Hematopoietic multipotent progenitor cell treated with erythropoietin and hydrocortisone succinate and interleukin-3 and kit ligand, for 6 days (in vitro differentiated cells): ENCODE measurements at regions not wholly inside any gene's neighbourhood (a gene's known extent, or its start where the extent isn't known, plus 50 kb on each side); places are given as distances from the start of the nearest gene placed in this dataset.
"Not testable (repeated sequence)": the region's sequence is repeated elsewhere in the genome, so short reads cannot be mapped to it uniquely, and the experiment has no call there.

ENCODE experiments used
- DNase-seq: peaks from one replicate; pipeline ENCODE4 v3.0.0-alpha.2; 2015

DNA sequence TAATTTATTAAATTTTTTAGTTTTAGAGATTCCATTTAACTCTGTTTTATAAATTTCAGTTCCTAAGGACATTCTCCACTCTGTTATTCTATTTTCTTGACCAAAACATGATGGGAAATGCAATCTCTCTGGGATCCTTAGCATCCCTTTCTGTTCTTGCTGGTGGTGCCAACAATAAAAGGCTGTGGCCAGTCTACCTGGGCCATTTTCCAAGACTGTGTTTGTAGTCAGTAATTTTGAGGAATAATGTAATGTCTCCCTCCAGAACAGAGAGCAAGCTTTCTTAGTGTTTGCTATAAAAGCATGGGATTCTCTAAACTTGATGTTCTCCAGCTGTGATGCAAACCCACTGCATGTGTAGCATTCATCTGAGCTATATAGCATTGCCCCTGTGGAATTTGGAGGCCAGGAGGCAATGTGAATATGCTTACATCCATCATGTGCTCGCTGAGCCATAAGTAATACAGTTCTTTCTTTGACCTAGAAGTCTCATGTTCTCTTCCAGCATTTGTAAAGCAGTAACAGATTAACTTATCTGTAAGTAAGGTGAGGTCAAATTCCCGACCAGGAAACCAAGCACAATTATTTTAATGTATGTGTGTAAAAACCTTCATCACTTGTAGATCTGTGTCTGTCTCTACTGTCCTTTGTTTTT, 211.5 kb upstream of the TAS2R1 start:
- no peak for DNase-seq

DNA sequence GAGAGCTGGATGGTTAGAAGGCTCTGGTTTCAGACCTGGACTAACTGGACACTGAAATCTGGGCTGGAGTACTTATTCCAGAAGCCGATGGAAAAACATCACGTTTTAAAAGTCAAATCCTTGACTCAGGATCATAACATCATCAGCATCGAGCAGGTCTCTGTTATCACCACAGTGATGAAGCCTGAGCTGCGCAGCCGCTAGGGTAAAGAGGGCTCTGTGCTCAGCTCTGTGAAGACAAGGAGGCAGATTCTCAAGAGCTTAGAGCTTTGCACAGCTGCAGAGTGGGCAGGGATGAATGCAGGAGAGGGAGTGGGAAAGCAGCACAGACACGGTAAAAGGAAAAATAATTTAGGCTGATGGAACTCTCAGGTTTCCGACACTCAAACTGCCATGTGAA, 208.8 kb upstream of the TAS2R1 start:
- DNase-seq: no peak

DNA sequence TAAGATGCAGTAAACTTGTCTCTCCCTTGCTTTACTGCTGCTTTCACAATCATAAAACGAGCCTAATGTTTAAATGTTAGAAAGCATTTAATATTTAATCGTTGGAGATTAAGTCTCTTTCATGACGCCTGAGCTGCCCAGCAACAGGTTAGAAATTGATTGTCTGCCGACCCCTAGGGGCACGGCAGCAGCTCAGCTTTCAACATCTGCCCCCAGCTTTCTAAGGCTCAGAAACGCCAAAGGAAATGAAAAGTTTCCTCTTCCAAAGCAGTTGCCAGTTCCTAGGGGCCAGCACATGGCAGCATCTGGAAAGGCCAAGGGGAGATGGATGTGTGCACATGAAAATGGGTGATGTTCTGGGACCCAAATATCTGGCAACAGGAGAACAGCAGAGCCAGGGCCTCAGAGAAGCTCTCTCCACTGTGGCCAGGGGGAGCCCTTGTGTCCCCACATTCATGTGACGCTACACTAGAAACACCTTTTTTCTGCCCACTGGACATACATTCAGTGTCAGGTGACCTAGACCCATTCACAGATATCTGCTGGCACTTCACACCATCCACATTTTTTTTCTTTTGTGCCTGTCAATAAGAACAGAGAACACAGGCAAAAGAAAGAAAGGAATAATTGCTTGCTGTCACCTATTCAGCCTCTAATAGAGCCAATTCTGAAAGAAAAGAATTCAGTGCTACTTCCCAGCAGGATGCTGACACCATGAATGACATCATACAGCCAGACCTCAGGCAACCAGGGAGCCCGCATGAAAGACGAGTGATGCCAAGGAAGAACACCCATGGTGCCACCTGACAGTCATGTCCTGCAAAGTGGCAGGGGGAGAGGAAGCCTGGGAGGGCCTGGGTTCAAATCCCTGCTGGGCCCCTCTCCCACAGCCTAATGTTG, 205.0 kb upstream of the TAS2R1 start:
- no peak for DNase-seq

DNA sequence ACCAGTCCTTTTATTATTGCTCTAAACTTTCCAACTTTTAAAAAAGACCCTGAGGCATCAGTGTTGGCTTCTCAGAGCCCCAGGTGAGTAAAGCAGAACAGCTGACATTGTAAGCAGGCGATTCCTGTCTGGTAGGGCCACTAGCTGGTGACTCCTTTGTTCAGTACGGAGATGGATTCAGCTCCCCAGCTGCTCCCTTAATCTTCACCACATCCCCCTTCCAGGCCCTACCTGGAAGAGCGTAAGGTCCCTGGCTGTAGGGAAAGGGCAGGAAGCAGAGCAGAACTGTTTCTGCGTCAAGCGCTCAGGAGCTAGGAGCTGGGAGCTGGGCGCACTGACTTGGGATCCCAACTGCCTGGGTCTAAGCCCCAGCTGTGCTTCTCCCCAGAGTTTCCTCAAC, 203.7 kb upstream of the TAS2R1 start:
- DNase-seq: no peak

- DNase-seq: no peak
Measured at GRCh38 chr5:9832921-9833320, 202.8 kb upstream of the TAS2R1 start.

GRCh38 chr5:9831823-9832222, 201.7 kb upstream of the TAS2R1 start:
- DNase-seq: no peak

DNA sequence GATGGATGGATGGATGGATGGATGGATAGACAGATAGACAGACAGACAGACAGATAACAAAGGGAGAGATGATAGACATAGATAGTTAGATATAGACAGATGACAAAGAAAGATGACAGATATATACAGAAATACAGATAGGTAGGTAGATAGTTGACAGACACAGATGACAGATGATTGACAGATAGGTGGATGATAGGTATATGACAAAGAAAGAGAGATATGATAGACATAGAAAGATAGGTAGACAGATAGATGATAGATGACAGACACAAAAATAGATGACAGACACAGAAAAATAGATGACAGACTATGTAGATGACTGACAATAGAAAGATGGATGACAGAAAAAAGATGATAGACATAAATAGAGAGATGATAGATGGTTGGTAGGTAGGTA, 200.0 kb upstream of the TAS2R1 start:
- DNase-seq: no peak

DNA sequence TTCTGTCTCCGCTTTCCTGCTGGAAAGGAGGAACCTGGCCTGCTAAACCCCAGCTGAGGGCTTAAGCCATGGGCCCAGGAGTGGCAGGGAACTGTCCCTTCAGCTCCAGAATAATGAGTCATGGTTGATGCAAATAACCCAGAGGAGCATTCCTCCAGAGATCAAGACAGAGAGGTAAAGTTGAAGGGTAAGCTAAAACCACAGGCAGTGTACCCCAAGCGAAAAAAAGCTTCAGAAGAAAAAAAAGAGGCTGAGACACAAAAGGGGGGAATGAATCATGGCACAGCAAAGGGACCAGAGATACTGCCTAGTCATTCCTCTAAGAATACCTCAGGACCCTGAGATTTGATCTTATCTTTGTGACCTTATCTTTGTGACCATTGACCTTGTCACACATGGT, 199.5 kb upstream of the TAS2R1 start:
- no peak for DNase-seq

DNA sequence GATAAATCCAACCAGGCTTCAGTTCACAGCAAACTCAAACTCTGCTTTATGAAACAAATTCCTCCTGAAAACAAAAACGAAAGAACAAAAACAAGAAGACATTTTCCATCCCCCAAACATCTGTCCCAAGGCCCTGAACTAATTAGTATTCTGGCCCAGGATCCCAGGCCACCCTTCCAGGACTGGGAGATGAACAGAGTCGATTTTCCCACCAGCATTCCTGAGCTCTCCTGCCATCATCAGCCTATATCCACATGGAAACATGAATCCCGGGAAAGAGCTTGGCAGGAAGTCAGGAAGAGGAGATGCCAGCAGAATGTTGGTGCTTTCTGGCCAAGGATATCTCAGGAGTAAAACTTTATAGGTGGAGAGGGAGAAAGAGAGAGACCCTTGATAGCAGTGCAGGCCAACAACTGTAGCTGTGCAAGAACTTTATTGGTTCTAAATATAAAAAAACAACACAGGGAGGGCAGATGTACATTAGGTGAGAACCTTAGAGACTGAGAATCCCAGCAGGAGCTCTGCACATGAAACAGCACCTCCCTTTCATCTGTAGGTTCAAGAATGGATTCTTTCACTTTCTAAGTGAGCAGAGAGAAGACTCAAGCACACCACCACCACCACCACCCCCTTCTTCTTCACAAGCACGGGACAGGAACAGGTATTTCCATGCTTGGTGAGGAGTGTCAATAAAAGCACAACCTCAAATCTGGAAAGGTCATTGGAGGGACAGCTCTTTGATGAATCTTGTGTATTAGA, 190.7 kb upstream of the TAS2R1 start:
- no peak for DNase-seq

GRCh38 chr5:9818340-9818845, 188.2 kb upstream of the TAS2R1 start:
- DNase-seq: no peak

DNA sequence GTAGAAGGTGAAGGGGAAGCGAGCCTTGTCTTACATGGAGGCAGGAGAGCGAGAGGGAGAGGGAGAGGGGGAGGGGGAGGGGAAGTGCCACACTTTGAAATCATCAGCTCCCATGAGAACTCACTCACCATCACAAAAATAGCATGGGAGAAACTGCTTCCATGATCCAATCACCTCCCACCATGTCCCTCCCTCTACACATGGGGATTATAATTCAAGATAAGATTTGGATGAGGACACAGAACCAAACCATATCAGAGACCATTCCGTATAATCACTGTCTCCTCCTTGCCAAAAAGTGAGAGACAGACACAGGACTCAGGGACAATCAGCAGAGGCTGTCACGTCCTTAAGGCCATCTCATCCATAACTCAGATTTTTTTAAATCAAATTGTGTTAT, 187.7 kb upstream of the TAS2R1 start:
- no peak for DNase-seq

GRCh38 chr5:9815051-9815450, 184.9 kb upstream of the TAS2R1 start:
- no peak for DNase-seq

GRCh38 chr5:9813305-9813704, 183.2 kb upstream of the TAS2R1 start:
- DNase-seq: no peak

DNA sequence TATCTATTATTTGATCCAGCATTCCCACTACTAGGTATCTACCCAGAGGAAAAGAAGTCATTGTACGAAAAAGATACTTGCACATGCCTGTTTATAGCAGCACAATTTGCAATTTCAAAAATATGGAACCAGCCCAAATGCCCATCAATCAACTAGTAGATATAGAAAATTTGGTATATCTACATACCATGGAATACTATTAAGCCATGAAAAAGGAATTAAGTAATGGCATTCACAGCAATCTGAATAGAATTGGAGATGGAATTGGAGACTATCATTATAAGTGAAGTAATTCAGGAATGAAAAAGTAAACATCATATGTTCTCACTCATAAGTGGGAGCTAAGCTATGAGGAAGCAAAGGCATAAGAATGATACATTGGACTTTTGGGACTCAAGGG, 177.2 kb upstream of the TAS2R1 start:
- DNase-seq: not testable (repeated sequence)

- DNase-seq: no peak
Measured at GRCh38 chr5:9801908-9802307, 171.8 kb upstream of the TAS2R1 start.

- DNase-seq: no peak
Measured at GRCh38 chr5:9799606-9800005, 169.5 kb upstream of the TAS2R1 start.

DNA sequence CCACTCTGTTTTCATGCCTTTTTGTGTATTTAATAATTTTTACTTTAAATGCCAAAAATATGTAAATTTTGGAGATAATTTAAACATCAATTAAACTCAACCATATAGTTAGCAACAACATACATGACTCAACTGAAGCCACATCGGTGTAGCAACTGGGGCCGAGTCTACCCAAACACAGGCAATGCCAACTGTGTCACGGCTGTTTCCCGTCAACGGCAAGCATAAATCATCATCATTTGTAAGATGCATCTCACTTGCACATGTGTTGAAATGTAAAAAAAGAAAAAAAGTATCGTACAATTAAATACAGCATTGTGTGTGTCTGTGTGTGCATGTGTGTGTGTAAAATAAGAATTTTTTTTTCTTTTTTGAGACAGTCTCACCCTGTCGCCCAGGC, 160.1 kb upstream of the TAS2R1 start:
- DNase-seq: no peak

DNA sequence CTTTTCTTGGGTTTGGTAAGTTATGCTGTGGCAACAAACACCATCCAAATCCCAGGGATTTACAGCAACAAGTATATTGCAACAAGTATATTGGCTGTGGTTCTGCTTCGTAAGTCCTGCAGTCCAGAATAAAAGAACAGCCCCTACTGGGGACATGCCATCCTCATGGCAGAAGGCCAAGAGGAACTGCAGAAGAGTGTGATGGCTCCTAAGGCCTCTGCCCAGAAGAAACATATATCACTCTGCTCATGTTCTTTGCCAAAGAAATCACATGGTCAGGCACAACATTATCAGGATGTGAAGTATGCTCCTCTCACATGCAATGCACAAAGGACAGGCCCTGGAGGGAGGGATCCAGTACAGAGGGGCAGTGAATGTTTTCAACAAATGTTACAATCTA, 159.6 kb upstream of the TAS2R1 start:
- no peak for DNase-seq

- no peak for DNase-seq
Measured at GRCh38 chr5:9787861-9788600, 157.9 kb upstream of the TAS2R1 start.

- no peak for DNase-seq
Measured at GRCh38 chr5:9786380-9787360, 156.5 kb upstream of the TAS2R1 start.

DNA sequence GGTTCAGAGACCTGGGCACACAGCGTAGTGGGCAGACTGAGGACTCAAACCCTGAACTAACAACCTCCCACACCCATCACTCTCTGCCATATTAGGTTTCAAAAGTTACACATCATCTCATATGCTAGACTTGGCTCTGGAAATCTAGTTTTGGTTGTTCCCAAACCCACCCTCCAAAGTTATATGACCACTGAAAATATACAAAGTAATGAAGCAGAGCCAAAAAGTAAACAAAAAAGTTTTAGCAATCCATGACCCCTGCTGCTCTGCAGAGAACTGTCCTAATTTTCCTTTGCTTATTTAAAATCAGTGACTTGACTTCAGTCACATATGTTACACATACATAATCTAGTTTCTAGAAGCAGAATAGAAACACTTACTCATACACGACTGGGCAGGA, 155.6 kb upstream of the TAS2R1 start:
- no peak for DNase-seq

GRCh38 chr5:9784231-9784630, 154.1 kb upstream of the TAS2R1 start:
- no peak for DNase-seq
